ENCODE measurements at regions not wholly inside any gene's neighbourhood (a gene's known extent, or its start where the extent isn't known, plus 50 kb on each side); places are given as distances from the start of the nearest gene placed in this dataset.

GRCh38 chr10:4403638-4404252, 422.3 kb upstream of the AKR1E2 start:
- TF ChIP-seq EZH2 (IDR thresholded peaks at IDR 0.05; ENCODE audit: borderline replicate concordance) (no peak), CTCF (IDR thresholded peaks at IDR 0.05; ENCODE audit: poor library complexity) (no peak)
